Skeletal muscle tissue (tissue), 4 donors: ENCODE measurements at regions not wholly inside any gene's neighbourhood (a gene's known extent, or its start where the extent isn't known, plus 50 kb on each side); places are given as distances from the start of the nearest gene placed in this dataset. TPM values are rescaled to one million over a fixed set of nuclear protein-coding genes. Genes with fewer than 3 reads are reported as not detected.
"Not testable (repeated sequence)": the region's sequence is repeated elsewhere in the genome, so short reads cannot be mapped to it uniquely, and the experiment has no call there.

Experiments used
- H3K27ac ChIP-seq: one replicate; pipeline ENCODE4 v1.7.0; 2013; ENCODE audit warnings: mild to moderate bottlenecking, low read depth, low read length, inconsistent platforms
- H3K27me3 ChIP-seq, 3 donors: one replicate each; pipeline ENCODE4 v1.7.0; 2013; ENCODE audit warnings: low read length in 3 of 3; ENCODE audit not compliant: control insufficient read depth in 3 of 3, insufficient read depth in 3 of 3
- H3K36me3 ChIP-seq, 3 donors: one replicate each; pipeline ENCODE4 v1.7.0; 2013; ENCODE audit warnings: low read length in 3 of 3; ENCODE audit not compliant: control insufficient read depth in 3 of 3, insufficient read depth in 3 of 3
- H3K4me1 ChIP-seq, 3 donors: one replicate each; pipeline ENCODE4 v1.7.0; 2013; ENCODE audit warnings: low read length in 3 of 3, mild to moderate bottlenecking in 3 of 3; ENCODE audit not compliant: control insufficient read depth in 3 of 3, insufficient read depth in 3 of 3
- H3K4me3 ChIP-seq, 3 donors: one replicate each; pipeline ENCODE4 v1.7.0; 2013; ENCODE audit warnings: low read length in 3 of 3
- H3K9ac ChIP-seq, 3 donors: one replicate each; pipeline ENCODE4 v1.7.0; 2013; ENCODE audit warnings: low read length in 3 of 3, mild to moderate bottlenecking in 3 of 3, moderate library complexity in 2 of 3, low read depth in 1 of 3
- H3K9me3 ChIP-seq, 3 donors: one replicate each; pipeline ENCODE4 v1.7.0; 2013; ENCODE audit warnings: low read length in 3 of 3; ENCODE audit not compliant: control insufficient read depth in 3 of 3
- small RNA-seq: library from RNA; depleted of rRNA; stranded (forward); fragments of <200 nt; gene quantifications from one replicate; pipeline ENCODE3, GENCODE V24; 2014
- donor health status: Osteomylitis.

- not testable (repeated sequence) for H3K9ac ChIP-seq, H3K36me3 ChIP-seq, H3K4me3 ChIP-seq, H3K4me1 ChIP-seq, H3K27me3 ChIP-seq, H3K9me3 ChIP-seq, H3K27ac ChIP-seq
These were observed 75.1 kb upstream of the TP53BP2 start for GRCh38 chr1:223920805-223921204.

GRCh38 chr1:223915476-223915875 lies 69.7 kb upstream of the TP53BP2 start:
- H3K27me3 ChIP-seq, H3K4me1 ChIP-seq, H3K4me3 ChIP-seq: not testable (repeated sequence)

GRCh38 chr1:223913715-223914114 lies 68.0 kb upstream of the TP53BP2 start:
- not testable (repeated sequence) for H3K9ac ChIP-seq

More at GRCh38 chr1:223915476-223915875, 69.7 kb upstream of the TP53BP2 start:
- not testable (repeated sequence) for H3K9me3 ChIP-seq, H3K27ac ChIP-seq, H3K9ac ChIP-seq, H3K36me3 ChIP-seq

GRCh38 chr1:223907943-223908587 lies 62.3 kb upstream of the TP53BP2 start:
- H3K4me1 ChIP-seq, H3K27ac ChIP-seq, H3K36me3 ChIP-seq, H3K4me3 ChIP-seq, H3K9me3 ChIP-seq, H3K27me3 ChIP-seq, H3K9ac ChIP-seq: not testable (repeated sequence)

More at GRCh38 chr1:223913715-223914114, 68.0 kb upstream of the TP53BP2 start:
- H3K36me3 ChIP-seq, H3K4me1 ChIP-seq, H3K4me3 ChIP-seq, H3K27ac ChIP-seq, H3K9me3 ChIP-seq, H3K27me3 ChIP-seq: not testable (repeated sequence)

- H3K27me3 ChIP-seq, H3K9ac ChIP-seq, H3K36me3 ChIP-seq, H3K9me3 ChIP-seq, H3K4me1 ChIP-seq, H3K4me3 ChIP-seq, H3K27ac ChIP-seq: not testable (repeated sequence)
These were observed 57.5 kb upstream of the TP53BP2 start for GRCh38 chr1:223903221-223903620.

GRCh38 chr1:223899775-223900174 lies 54.0 kb upstream of the TP53BP2 start:
- H3K4me3 ChIP-seq, H3K9me3 ChIP-seq, H3K27ac ChIP-seq, H3K27me3 ChIP-seq, H3K4me1 ChIP-seq, H3K9ac ChIP-seq, H3K36me3 ChIP-seq: not testable (repeated sequence)

- not testable (repeated sequence) for H3K4me3 ChIP-seq, H3K27me3 ChIP-seq, H3K36me3 ChIP-seq, H3K9ac ChIP-seq, H3K27ac ChIP-seq, H3K9me3 ChIP-seq, H3K4me1 ChIP-seq
These were observed 51.4 kb upstream of the TP53BP2 start for GRCh38 chr1:223897097-223897496.

GRCh38 chr1:223895950-223896349 lies 50.2 kb upstream of the TP53BP2 start:
- H3K27me3 ChIP-seq, H3K27ac ChIP-seq, H3K4me1 ChIP-seq, H3K36me3 ChIP-seq, H3K9me3 ChIP-seq, H3K9ac ChIP-seq, H3K4me3 ChIP-seq: not testable (repeated sequence)

Small RNAs in the stretch of these regions (small RNA-seq; reads per million reads assigned to genes)
- not detected for gene RNU6-1319P
